KMS-11 (cell line): ENCODE measurements at regions not wholly inside any gene's neighbourhood (a gene's known extent, or its start where the extent isn't known, plus 50 kb on each side); places are given as distances from the start of the nearest gene placed in this dataset.
"Not testable (repeated sequence)": the region's sequence is repeated elsewhere in the genome, so short reads cannot be mapped to it uniquely, and the experiment has no call there.

Experiments used
- H2AFZ ChIP-seq: fragments of 200-600 bp; sonication (generic); 2 replicates; pipeline ENCODE4 v1.6.1; 2016; ENCODE audit warnings: antibody characterized with exemption, mixed run types, low read depth
- H3K27ac ChIP-seq: fragments of 200-600 bp; sonication (generic); 2 replicates; pipeline ENCODE4 v1.6.1; 2016; ENCODE audit warnings: mild to moderate bottlenecking, mixed run types
- H3K27me3 ChIP-seq: fragments of 200-600 bp; sonication (generic); 2 replicates; pipeline ENCODE4 v1.6.1; 2017; ENCODE audit warnings: mild to moderate bottlenecking, low read depth, mixed run types, moderate library complexity; ENCODE audit not compliant: insufficient read depth
- H3K36me3 ChIP-seq: fragments of 200-600 bp; sonication (generic); 2 replicates; pipeline ENCODE4 v1.6.1; 2017; ENCODE audit warnings: mild to moderate bottlenecking, mixed run types; ENCODE audit not compliant: insufficient read depth
- H3K4me1 ChIP-seq: fragments of 200-600 bp; sonication (generic); 2 replicates; pipeline ENCODE4 v1.6.1; 2016; ENCODE audit warnings: mild to moderate bottlenecking, low read depth, mixed run types; ENCODE audit not compliant: poor library complexity, severe bottlenecking
- H3K4me2 ChIP-seq: fragments of 200-600 bp; sonication (generic); 2 replicates; pipeline ENCODE4 v1.7.0; 2016; ENCODE audit warnings: mild to moderate bottlenecking, mixed run types
- H3K4me3 ChIP-seq: fragments of 200-600 bp; sonication (generic); IDR thresholded peaks from 2 replicates; pipeline ENCODE4 v1.6.1; 2017; ENCODE audit warnings: low read depth, low read length, mixed read lengths; ENCODE audit not compliant: insufficient read depth
- H3K79me2 ChIP-seq: fragments of 200-600 bp; sonication (generic); 2 replicates; pipeline ENCODE4 v1.6.1; 2016; ENCODE audit warnings: low read depth, mixed run types; ENCODE audit not compliant: insufficient read depth
- H3K9ac ChIP-seq: fragments of 200-600 bp; sonication (generic); 2 replicates; pipeline ENCODE4 v1.6.1; 2016; ENCODE audit warnings: mild to moderate bottlenecking, mixed run types
- H4K20me1 ChIP-seq: fragments of 200-600 bp; sonication (generic); 2 replicates; pipeline ENCODE4 v1.6.1; 2016; ENCODE audit warnings: mild to moderate bottlenecking, mixed run types; ENCODE audit not compliant: insufficient read depth
- CTCF ChIP-seq: fragments of 200-600 bp; sonication (generic); conservative IDR thresholded peaks from 2 replicates; pipeline ENCODE4 v1.6.1; 2017; ENCODE audit warnings: low read depth, mild to moderate bottlenecking, antibody characterized with exemption, low read length, moderate library complexity, mixed read lengths

- peaks cover 9% of the 10 kb centered on the region for H3K4me1 ChIP-seq
- H3K27me3 ChIP-seq = no peaks in the 10 kb centered on the region
- no peak for TF ChIP-seq CTCF
- no peak overlapping the region for H3K27ac ChIP-seq
- H4K20me1 ChIP-seq = no peaks in the 10 kb centered on the region; the same call in 1 of the 2 replicates
- H3K4me3 ChIP-seq = no peak overlapping the region
- H2AFZ ChIP-seq = no peak overlapping the region
- no peak overlapping the region for H3K4me2 ChIP-seq
- no peaks in the 10 kb centered on the region for H3K36me3 ChIP-seq
- no peak overlapping the region for H3K9ac ChIP-seq
- no peaks in the 10 kb centered on the region for H3K79me2 ChIP-seq
Measured at GRCh38 chr4:125582302-125582701, 267.5 kb downstream of the FAT4 start.

GRCh38 chr4:125590158-125590557, 275.4 kb downstream of the FAT4 start:
- no peak for TF ChIP-seq CTCF
- no peak overlapping the region for H3K9ac ChIP-seq
- no peak overlapping the region for H3K4me3 ChIP-seq
- no peak overlapping the region for H2AFZ ChIP-seq
- no peaks in the 10 kb centered on the region for H4K20me1 ChIP-seq
- no peak overlapping the region for H3K27ac ChIP-seq
- no peaks in the 10 kb centered on the region for H3K79me2 ChIP-seq
- H3K4me1 ChIP-seq = peaks cover 9% of the 10 kb centered on the region
- H3K36me3 ChIP-seq = no peaks in the 10 kb centered on the region
- no peaks in the 10 kb centered on the region for H3K27me3 ChIP-seq
- H3K4me2 ChIP-seq = no peak overlapping the region

- no peaks in the 10 kb centered on the region for H4K20me1 ChIP-seq
- H3K36me3 ChIP-seq = no peaks in the 10 kb centered on the region
- no peak overlapping the region for H3K4me2 ChIP-seq
Measured at GRCh38 chr4:125591290-125591689, 276.5 kb downstream of the FAT4 start.

GRCh38 chr4:125594056-125594602, 279.4 kb downstream of the FAT4 start:
- H3K36me3 ChIP-seq = no peaks in the 10 kb centered on the region
- TF ChIP-seq CTCF = no peak
- H3K4me2 ChIP-seq = no peak overlapping the region
- no peak overlapping the region for H3K4me3 ChIP-seq
- no peaks in the 10 kb centered on the region for H3K4me1 ChIP-seq
- no peaks in the 10 kb centered on the region for H4K20me1 ChIP-seq
- H3K27ac ChIP-seq = no peak overlapping the region
- H3K79me2 ChIP-seq = no peaks in the 10 kb centered on the region
- H3K9ac ChIP-seq = no peak overlapping the region
- H2AFZ ChIP-seq = no peak overlapping the region
- H3K27me3 ChIP-seq = no peaks in the 10 kb centered on the region

More at GRCh38 chr4:125591290-125591689, 276.5 kb downstream of the FAT4 start:
- Histone ChIP-seq H3K27me3 (no peaks in the 10 kb centered on the region), H2AFZ (no peak overlapping the region), H3K9ac (no peak overlapping the region), H3K79me2 (no peaks in the 10 kb centered on the region), H3K27ac (no peak overlapping the region), H3K4me1 (peaks cover 5% of the 10 kb centered on the region), H3K4me3 (no peak overlapping the region)
- TF ChIP-seq CTCF = no peak

- not testable (repeated sequence) for H2AFZ ChIP-seq, H4K20me1 ChIP-seq, H3K27me3 ChIP-seq, H3K36me3 ChIP-seq, H3K4me3 ChIP-seq, H3K4me2 ChIP-seq, H3K9ac ChIP-seq, H3K27ac ChIP-seq, H3K79me2 ChIP-seq, H3K4me1 ChIP-seq
Measured at GRCh38 chr4:125605926-125606325, 291.2 kb downstream of the FAT4 start.
